ENCODE measurements at regions not wholly inside any gene's neighbourhood (a gene's known extent, or its start where the extent isn't known, plus 50 kb on each side); places are given as distances from the start of the nearest gene placed in this dataset.

DNA sequence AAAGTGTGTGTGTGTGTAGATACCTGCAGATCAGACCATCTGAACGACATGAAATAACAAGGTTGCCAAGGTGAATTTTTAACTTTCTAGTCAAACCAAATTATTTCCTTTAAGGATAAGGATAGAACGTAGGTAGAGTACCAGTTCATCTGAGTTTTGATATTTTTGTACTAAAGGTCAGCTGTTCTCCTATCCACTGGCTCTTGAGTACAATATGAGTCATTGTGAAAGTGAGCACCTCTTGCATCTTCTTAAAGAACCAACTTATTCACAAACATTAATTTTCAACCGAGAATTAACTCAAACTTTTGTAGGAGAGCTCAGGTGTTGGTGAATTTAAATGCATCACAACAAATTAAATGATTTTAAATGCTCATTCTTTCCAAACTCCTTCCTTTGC lies 71.5 kb downstream of the IFI44 start:
- TF ChIP-seq, protein P1, sequence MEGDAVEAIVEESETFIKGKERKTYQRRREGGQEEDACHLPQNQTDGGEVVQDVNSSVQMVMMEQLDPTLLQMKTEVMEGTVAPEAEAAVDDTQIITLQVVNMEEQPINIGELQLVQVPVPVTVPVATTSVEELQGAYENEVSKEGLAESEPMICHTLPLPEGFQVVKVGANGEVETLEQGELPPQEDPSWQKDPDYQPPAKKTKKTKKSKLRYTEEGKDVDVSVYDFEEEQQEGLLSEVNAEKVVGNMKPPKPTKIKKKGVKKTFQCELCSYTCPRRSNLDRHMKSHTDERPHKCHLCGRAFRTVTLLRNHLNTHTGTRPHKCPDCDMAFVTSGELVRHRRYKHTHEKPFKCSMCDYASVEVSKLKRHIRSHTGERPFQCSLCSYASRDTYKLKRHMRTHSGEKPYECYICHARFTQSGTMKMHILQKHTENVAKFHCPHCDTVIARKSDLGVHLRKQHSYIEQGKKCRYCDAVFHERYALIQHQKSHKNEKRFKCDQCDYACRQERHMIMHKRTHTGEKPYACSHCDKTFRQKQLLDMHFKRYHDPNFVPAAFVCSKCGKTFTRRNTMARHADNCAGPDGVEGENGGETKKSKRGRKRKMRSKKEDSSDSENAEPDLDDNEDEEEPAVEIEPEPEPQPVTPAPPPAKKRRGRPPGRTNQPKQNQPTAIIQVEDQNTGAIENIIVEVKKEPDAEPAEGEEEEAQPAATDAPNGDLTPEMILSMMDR (IDR thresholded peaks at IDR 0.05; ENCODE audit: low read length): no peak
- TF ChIP-seq EZH2phosphoT487 (IDR thresholded peaks at IDR 0.05; ENCODE audit: low read length): no peak
